Thymus (tissue), 11 donors: ENCODE measurements at regions not wholly inside any gene's neighbourhood (a gene's known extent, or its start where the extent isn't known, plus 50 kb on each side); places are given as distances from the start of the nearest gene placed in this dataset.

Experiments used
- DNase-seq, 9 donors: peaks; one replicate each; pipeline ENCODE4 v3.0.0-alpha.2; 2013; ENCODE audit warnings: low spot score in 9 of 9, low read depth in 6 of 9, missing footprints in 1 of 9
- H3K27ac ChIP-seq, 2 donors: one replicate each; pipeline ENCODE4 v1.5.1; 2013; ENCODE audit warnings: control low read depth in 1 of 2, low read depth in 1 of 2, low read length in 1 of 2, mild to moderate bottlenecking in 1 of 2, moderate library complexity in 1 of 2
- H3K27me3 ChIP-seq, 2 donors: one replicate each; pipeline ENCODE4 v1.5.1; 2013; ENCODE audit warnings: low read length in 1 of 2; ENCODE audit not compliant: control insufficient read depth in 2 of 2, insufficient read depth in 1 of 2
- H3K36me3 ChIP-seq, 2 donors: one replicate each; pipeline ENCODE4 v1.5.1; 2013; ENCODE audit warnings: low read length in 1 of 2, mild to moderate bottlenecking in 1 of 2, moderate library complexity in 1 of 2; ENCODE audit not compliant: control insufficient read depth in 2 of 2, insufficient read depth in 2 of 2
- H3K4me1 ChIP-seq, 2 donors: one replicate each; pipeline ENCODE4 v1.5.1; 2013; ENCODE audit warnings: low read length in 2 of 2; ENCODE audit not compliant: control insufficient read depth in 2 of 2, insufficient read depth in 2 of 2
- H3K4me3 ChIP-seq, 2 donors: one replicate each; pipeline ENCODE4 v1.5.1; 2013; ENCODE audit warnings: low read length in 2 of 2, control low read depth in 1 of 2, mild to moderate bottlenecking in 1 of 2
- H3K9me3 ChIP-seq, 2 donors: one replicate each; pipeline ENCODE4 v1.5.1; 2013; ENCODE audit warnings: low read length in 1 of 2, mild to moderate bottlenecking in 1 of 2; ENCODE audit not compliant: control insufficient read depth in 2 of 2, insufficient read depth in 1 of 2
- WGBS: extraction: QIAGEN DNeasy Blood & Tissue Kit; methylation state at CpG from one replicate; pipeline ENCODE4 v1.1.7; 2013; 5-methylcytosine and 5-hydroxymethylcytosine counted together
- donor health status: healthy.

DNA sequence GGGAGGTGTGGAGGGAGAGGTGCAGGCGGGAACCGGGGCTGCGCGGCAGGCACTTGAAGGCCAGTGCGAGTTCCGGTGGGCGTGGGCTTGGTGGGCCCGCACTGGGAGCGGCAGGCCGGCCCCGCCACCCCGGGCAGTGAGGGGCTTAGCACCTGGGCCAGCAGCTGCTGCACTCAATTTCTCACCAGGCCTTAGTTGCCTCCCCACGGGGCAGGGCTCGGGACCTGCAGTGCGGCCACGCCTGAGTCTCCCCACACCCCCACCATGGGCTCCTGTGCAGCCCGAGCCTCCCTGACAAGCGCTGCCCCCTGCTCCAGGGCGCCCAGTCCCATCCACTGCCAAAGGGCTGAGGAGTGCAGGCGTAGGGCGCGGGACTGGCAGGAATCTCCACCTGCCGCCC, 284.5 kb downstream of the DEPDC1B start:
- H3K36me3 ChIP-seq, result no peaks in the 10 kb centered on the region
- no peaks in the 10 kb centered on the region for H3K4me1 ChIP-seq
- H3K27me3 ChIP-seq, result no peaks in the 10 kb centered on the region
- no peak overlapping the region for H3K27ac ChIP-seq
- no peak overlapping the region for H3K4me3 ChIP-seq
- no peak for DNase-seq
- WGBS, result 98% methylated on average over 23 of the region's 23 CpGs
- peaks cover 0 to 4% of the 10 kb centered on the region in 2 donors for H3K9me3 ChIP-seq

DNA sequence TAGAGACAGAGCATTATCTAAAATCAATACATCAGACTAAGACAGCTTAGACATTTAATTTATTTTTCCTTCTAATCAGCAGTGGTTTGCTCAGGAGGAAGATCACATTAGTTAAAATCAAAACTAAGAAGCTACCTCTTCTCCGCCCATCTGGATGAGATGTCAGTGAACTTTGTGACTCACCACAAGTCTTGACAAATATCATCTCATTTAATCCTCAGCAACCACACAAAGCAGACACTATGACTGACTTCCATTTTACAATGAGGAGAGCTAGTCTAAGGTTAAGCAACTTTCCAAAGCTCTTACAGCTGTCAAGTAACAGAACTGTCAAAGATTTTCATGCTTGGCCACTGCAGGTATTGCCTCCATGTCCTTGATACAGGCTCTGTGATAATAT, 289.5 kb downstream of the DEPDC1B start:
- Histone ChIP-seq H3K4me1 (no peaks in the 10 kb centered on the region), H3K36me3 (no peaks in the 10 kb centered on the region)
- WGBS, result 91% methylated on average over 1 of the region's 1 CpG

DNA sequence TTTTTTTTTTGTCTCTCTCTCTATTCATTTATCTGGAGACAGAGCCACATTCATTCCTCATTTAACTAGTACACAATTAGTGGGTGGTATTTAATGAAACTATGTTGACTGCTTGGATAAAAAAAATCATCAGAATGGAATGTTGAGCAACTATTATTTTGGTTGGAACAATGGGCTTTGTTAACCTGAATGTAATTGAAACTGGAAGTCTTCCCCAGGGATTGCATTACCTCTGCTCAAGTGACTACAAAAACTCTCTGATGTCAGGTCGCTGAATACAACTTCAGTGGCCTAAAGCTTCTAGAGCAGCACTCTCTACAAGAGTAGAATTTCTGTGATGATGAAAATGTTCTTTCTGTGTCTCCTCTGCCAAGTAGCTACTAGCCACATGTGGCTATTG, 295.8 kb downstream of the DEPDC1B start:
- Histone ChIP-seq H3K4me3 (no peak overlapping the region), H3K4me1 (no peaks in the 10 kb centered on the region), H3K27ac (no peak overlapping the region), H3K36me3 (no peaks in the 10 kb centered on the region), H3K27me3 (no peaks in the 10 kb centered on the region), H3K9me3 (no peaks in the 10 kb centered on the region)
- DNase-seq, result no peak
- 88% methylated on average over 1 of the region's 1 CpG for WGBS

More for the DNA sequence above, 289.5 kb downstream of the DEPDC1B start:
- no peak for DNase-seq
- Histone ChIP-seq H3K9me3 (peaks cover 0 to under 1% of the 10 kb centered on the region in 2 donors), H3K27ac (no peak overlapping the region), H3K27me3 (no peaks in the 10 kb centered on the region), H3K4me3 (no peak overlapping the region)

DNA sequence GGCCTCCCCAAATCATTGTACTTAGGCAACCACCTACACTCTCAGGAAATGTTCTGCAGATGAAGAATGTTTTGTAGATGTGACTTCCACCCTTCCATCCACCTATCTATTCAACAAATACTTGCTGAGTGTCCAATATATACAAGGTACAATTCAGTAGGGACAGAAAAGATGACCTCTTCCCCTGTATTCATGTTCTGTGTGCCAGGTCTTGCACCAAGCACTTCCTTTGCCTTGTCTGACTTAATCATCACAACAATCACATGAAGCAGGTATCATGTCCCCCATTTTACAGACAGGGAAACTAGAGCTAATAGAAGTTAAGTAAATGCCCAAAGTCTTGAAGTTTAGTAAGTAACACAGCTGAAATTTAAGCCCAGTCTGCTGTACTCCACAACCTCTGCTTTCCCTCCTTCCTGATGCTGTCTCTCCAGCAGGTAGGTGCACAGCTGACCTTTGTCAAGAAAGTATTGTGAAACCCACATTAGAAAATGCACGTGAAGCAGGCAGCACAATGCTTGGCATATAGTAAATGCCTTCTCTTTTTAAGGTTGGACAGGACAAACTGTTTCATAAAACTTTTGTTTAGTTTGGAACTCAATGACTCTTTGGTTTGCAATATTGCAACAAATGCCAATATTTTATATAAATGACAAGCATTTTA, 296.5 kb downstream of the DEPDC1B start:
- WGBS, result 87% methylated on average over 1 of the region's 1 CpG
- no peaks in the 10 kb centered on the region for H3K9me3 ChIP-seq
- H3K36me3 ChIP-seq, result no peaks in the 10 kb centered on the region
- no peak for DNase-seq
- no peaks in the 10 kb centered on the region for H3K4me1 ChIP-seq
- no peaks in the 10 kb centered on the region for H3K27me3 ChIP-seq
- no peak overlapping the region for H3K4me3 ChIP-seq
- H3K27ac ChIP-seq, result no peak overlapping the region

DNA sequence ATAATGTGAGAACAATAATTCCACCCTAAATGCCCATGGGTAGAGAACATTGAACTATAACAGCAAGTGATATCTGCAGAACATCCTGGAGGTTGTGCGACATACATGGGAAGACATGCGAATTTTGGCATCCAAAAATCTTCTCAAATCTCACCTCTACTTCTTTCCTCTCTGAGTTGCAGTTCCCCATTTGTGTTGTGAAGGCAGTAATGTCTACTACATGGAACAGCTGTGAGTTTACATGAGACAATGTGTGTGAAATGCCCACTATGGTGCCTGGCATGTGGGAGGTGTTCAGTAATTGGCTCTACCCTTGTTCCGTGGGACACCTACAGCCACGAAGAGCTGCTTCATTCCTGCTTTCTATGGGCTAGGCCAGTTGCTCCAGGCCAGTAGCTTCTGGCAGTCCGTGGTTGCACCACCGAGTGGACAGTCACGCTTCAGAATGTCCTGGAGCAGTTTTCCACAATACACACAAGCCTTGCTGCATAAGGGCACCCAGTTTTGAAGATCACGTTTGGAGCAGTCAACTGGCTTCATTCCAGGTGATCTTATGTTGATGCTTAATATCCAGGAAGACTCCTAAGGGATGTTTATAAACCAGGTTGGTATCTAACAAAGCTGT, 297.7 kb downstream of the DEPDC1B start:
- no peak for DNase-seq
- Histone ChIP-seq H3K4me3 (no peak overlapping the region), H3K27me3 (no peaks in the 10 kb centered on the region), H3K36me3 (no peaks in the 10 kb centered on the region), H3K4me1 (no peaks in the 10 kb centered on the region), H3K9me3 (no peaks in the 10 kb centered on the region), H3K27ac (no peak overlapping the region)
- WGBS, result 97% methylated on average over 8 of the region's 8 CpGs

DNA sequence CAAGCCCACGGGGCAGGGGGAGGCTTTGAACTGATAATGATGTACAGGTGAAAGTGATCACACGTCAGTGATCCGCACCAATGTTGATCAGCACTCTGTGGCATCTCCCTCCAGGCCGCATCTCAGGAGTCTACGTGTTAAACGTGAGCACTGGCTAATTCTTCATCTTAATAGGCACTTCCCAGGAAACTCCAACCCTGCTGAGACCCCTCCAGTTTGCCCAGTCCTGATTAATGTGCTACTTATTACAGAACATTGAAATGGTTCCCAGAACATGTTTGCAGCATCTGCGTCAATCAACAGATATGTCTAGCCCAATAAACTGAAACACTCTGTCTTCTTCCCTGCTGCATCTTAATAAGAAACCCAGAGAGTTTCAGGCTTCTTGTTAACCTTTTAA, 298.4 kb downstream of the DEPDC1B start:
- Histone ChIP-seq H3K4me3 (no peak overlapping the region), H3K36me3 (no peaks in the 10 kb centered on the region), H3K9me3 (no peaks in the 10 kb centered on the region), H3K27ac (no peak overlapping the region), H3K4me1 (no peaks in the 10 kb centered on the region), H3K27me3 (no peaks in the 10 kb centered on the region)
- WGBS, result 87% methylated on average over 7 of the region's 7 CpGs
- DNase-seq, result no peak

DNA sequence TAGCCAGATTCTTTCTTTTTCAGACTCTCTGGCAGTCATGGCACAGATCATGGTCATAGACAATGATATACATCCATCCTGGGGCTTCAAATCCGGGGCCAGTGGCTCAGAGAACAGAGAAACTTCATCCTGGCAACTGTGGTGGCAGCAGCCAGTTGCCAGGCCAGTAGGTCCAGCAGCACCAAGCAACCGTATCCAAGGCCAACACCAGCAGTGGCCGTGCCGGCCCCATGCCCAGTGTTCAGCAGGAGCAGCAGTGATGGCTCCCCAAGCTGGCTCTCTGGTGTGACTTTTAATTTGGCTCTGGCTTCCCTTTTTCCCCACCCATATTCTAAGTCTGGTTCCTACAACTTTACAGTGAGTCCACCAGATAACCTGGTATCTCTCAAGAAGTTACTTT, 300.5 kb downstream of the DEPDC1B start:
- DNase-seq, result no peak
- WGBS, result 91% methylated on average over 4 of the region's 4 CpGs
- Histone ChIP-seq H3K27ac (no peak overlapping the region), H3K4me3 (no peak overlapping the region), H3K36me3 (no peaks in the 10 kb centered on the region), H3K9me3 (no peaks in the 10 kb centered on the region), H3K4me1 (no peaks in the 10 kb centered on the region), H3K27me3 (no peaks in the 10 kb centered on the region)

DNA sequence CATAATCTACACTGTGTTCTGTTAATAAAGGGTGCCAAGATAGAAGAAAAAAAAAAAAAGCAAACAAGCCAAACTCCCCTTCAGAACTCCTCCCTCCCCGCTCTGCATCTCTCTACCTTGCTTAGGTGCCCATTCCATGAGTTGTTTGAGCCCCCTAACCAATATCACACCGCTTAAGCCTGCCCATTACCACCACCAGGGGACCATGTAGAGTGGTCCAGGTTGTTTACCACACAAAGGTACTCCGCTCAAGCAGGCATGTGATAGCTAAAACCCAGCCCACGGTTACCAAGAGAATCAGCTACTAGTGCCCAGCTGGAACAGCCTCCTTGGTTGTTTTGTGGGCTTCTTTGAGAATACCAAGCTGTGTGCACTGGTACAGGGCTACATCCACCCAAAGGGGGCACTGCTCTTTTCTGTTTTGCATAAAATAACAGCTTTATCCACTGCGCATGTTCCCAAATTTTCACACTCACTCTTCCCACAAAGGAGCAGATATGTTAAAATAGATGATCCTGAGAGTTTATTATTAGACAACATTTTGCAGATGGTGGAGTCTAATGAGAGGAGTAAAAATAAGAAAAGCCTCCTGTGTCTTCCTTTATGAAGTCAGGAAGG, 304.1 kb downstream of the DEPDC1B start:
- Histone ChIP-seq H3K27me3 (no peaks in the 10 kb centered on the region), H3K4me3 (no peak overlapping the region), H3K27ac (no peak overlapping the region), H3K4me1 (no peaks in the 10 kb centered on the region), H3K9me3 (no peaks in the 10 kb centered on the region), H3K36me3 (no peaks in the 10 kb centered on the region)
- DNase-seq, result no peak
- 93% methylated on average over 5 of the region's 5 CpGs for WGBS

DNA sequence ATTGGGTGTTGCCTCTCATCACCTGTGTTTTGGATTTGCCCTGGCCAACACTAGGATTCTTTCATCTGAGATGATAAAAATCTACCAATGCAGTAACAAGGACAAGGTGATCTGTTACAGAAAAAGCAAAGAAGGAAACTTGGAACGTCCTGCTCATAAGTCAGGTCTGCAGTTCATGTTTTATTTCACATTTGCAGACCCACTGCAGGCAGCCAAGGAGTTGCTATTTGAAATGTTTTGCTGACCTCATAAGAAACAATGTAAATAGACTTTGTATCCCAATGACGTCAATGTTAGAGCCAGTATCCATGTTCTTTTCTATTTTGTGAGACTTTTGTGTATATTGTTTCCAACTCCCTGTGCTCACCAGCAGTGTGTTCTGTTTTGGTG, 312.9 kb downstream of the DEPDC1B start:
- no peak overlapping the region for H3K27ac ChIP-seq
- DNase-seq, result no peak
- H3K36me3 ChIP-seq, result no peaks in the 10 kb centered on the region
- no peaks in the 10 kb centered on the region for H3K9me3 ChIP-seq
- no peaks in the 10 kb centered on the region for H3K4me1 ChIP-seq
- 91% methylated on average over 2 of the region's 2 CpGs for WGBS
- H3K27me3 ChIP-seq, result no peaks in the 10 kb centered on the region
- H3K4me3 ChIP-seq, result no peak overlapping the region
